IMR-90 (cell line): ENCODE measurements at regions not wholly inside any gene's neighbourhood (a gene's known extent, or its start where the extent isn't known, plus 50 kb on each side); places are given as distances from the start of the nearest gene placed in this dataset.

Source experiments
- ATAC-seq: fragments of 200-7000 bp; cut with Tn5 transposase; 2 replicates; pipeline ENCODE4 v1.9.1; 2020; ENCODE audit warnings: low read depth, mild to moderate bottlenecking, moderate library complexity
- BruUV-seq: library from RNA; stranded (reverse); fragments of 400-500 nt; replicated peaks from 2 replicates; lab custom pipeline; 2021; lab: Mats Ljungman, UMichigan
- CTCF ChIA-PET: fragments of 300-600 bp; formaldehyde crosslinking; extraction: SDS; loops from one replicate; lab custom pipeline; 2021; ENCODE audit warnings: antibody characterized with exemption; lab: Yijun Ruan, JAX
- POLR2A ChIA-PET: fragments of 300-600 bp; sonication (Branson Sonifier 250); formaldehyde crosslinking; loops from one replicate; lab custom pipeline; 2022; ENCODE audit warnings: antibody characterized with exemption; ENCODE audit not compliant: unreplicated experiment; lab: Charles Lee
- DNase-seq: peaks from one replicate; pipeline ENCODE4 v3.0.0; 2013
- H2AFZ ChIP-seq: replicated peaks from 2 replicates; pipeline ENCODE3; 2013; ENCODE audit warnings: low read length, mild to moderate bottlenecking; ENCODE audit not compliant: poor library complexity
- H2AK5ac ChIP-seq: 2 replicates; pipeline ENCODE4 v1.6.1; 2013; ENCODE audit warnings: low read depth, low read length, inconsistent platforms
- H2AK9ac ChIP-seq: replicated peaks from 2 replicates; pipeline ENCODE3; 2013; ENCODE audit warnings: mild to moderate bottlenecking, low read depth, low read length, moderate library complexity; ENCODE audit not compliant: poor library complexity
- H2BK120ac ChIP-seq: 2 replicates; pipeline ENCODE4 v1.6.1; 2013; ENCODE audit warnings: low read depth, low read length, inconsistent platforms
- H2BK15ac ChIP-seq: 3 replicates; pipeline ENCODE4 v1.6.1; 2013; ENCODE audit warnings: low read depth, low read length, inconsistent platforms
- H2BK20ac ChIP-seq: 2 replicates; pipeline ENCODE4 v1.6.1; 2013; ENCODE audit warnings: low read depth, mild to moderate bottlenecking, inconsistent platforms, low read length, moderate library complexity
- H2BK5ac ChIP-seq: 2 replicates; pipeline ENCODE4 v1.6.1; 2013; ENCODE audit warnings: mild to moderate bottlenecking, low read depth, low read length, inconsistent platforms; ENCODE audit not compliant: poor library complexity, severe bottlenecking
- H3K14ac ChIP-seq: replicated peaks from 2 replicates; pipeline ENCODE4 v1.6.1; 2013; ENCODE audit warnings: low read depth, low read length, inconsistent platforms
- H3K18ac ChIP-seq: 2 replicates; pipeline ENCODE4 v1.6.1; 2013; ENCODE audit warnings: low read depth, low read length, control low read depth
- H3K23ac ChIP-seq: 2 replicates; pipeline ENCODE4 v1.6.1; 2013; ENCODE audit warnings: low read depth, low read length, inconsistent platforms
- H3K27ac ChIP-seq: 2 replicates; pipeline ENCODE4 v1.5.1; 2013; ENCODE audit warnings: mild to moderate bottlenecking, control low read depth, low read length; ENCODE audit not compliant: insufficient read depth
- H3K27me3 ChIP-seq: 2 replicates; pipeline ENCODE4 v1.6.1; 2013; ENCODE audit warnings: low read length; ENCODE audit not compliant: control insufficient read depth, insufficient read depth
- H3K36me3 ChIP-seq: 2 replicates; pipeline ENCODE4 v1.6.1; 2013; ENCODE audit warnings: low read length, mixed read lengths; ENCODE audit not compliant: control insufficient read depth, insufficient read depth
- H3K4ac ChIP-seq: 2 replicates; pipeline ENCODE4 v1.6.1; 2013; ENCODE audit warnings: low read depth, low read length, inconsistent platforms
- H3K4me1 ChIP-seq: 2 replicates; pipeline ENCODE4 v1.6.1; 2013; ENCODE audit warnings: low read length, mixed read lengths; ENCODE audit not compliant: control insufficient read depth, insufficient read depth
- H3K4me2 ChIP-seq: 2 replicates; pipeline ENCODE4 v1.6.1; 2013; ENCODE audit warnings: low read depth, mild to moderate bottlenecking, control low read depth, low read length, moderate library complexity
- H3K4me3 ChIP-seq: 2 replicates; pipeline ENCODE4 v1.5.1; 2013; ENCODE audit warnings: low read depth, mild to moderate bottlenecking, control low read depth, low read length, moderate library complexity; ENCODE audit not compliant: insufficient read depth
- H3K56ac ChIP-seq: 2 replicates; pipeline ENCODE4 v1.6.1; 2013; ENCODE audit warnings: low read length, inconsistent platforms; ENCODE audit not compliant: insufficient read depth; ENCODE audit errors: extremely low read depth
- H3K79me1 ChIP-seq, 2 experiments: 2 replicates each; pipeline ENCODE4 v1.6.1; 2013; ENCODE audit warnings: low read length in 2 of 2, inconsistent platforms in 1 of 2, low read depth in 1 of 2
- H3K9ac ChIP-seq: 2 replicates; pipeline ENCODE4 v1.6.1; 2013; ENCODE audit warnings: low read depth, low read length, control low read depth
- H3K9me1 ChIP-seq: 2 replicates; pipeline ENCODE4 v1.6.1; 2013; ENCODE audit warnings: low read length, inconsistent platforms; ENCODE audit not compliant: insufficient read depth
- H3K9me3 ChIP-seq: 2 replicates; pipeline ENCODE4 v1.6.1; 2013; ENCODE audit warnings: low read length; ENCODE audit not compliant: control insufficient read depth, insufficient read depth
- H4K20me1 ChIP-seq: 2 replicates; pipeline ENCODE4 v1.6.1; 2013; ENCODE audit warnings: low read length, inconsistent platforms; ENCODE audit not compliant: insufficient read depth
- H4K5ac ChIP-seq: 2 replicates; pipeline ENCODE4 v1.6.1; 2013; ENCODE audit warnings: mild to moderate bottlenecking, low read depth, low read length, control low read depth
- H4K8ac ChIP-seq, 2 experiments: 2 replicates each; pipeline ENCODE4 v1.6.1; 2013; ENCODE audit warnings: low read depth in 2 of 2, low read length in 2 of 2, control low read depth in 1 of 2, inconsistent platforms in 1 of 2
- H4K91ac ChIP-seq: 2 replicates; pipeline ENCODE4 v1.6.1; 2013; ENCODE audit warnings: low read depth, low read length, inconsistent platforms; ENCODE audit not compliant: insufficient read depth
- BHLHE40 ChIP-seq: fragments of 150-350 bp; IDR thresholded peaks from 2 replicates; pipeline ENCODE4 v1.6.1; 2016; ENCODE audit warnings: mild to moderate bottlenecking, low read depth, low read length
- CEBPB ChIP-seq: IDR thresholded peaks from 2 replicates; pipeline ENCODE4 v1.6.1; 2012; ENCODE audit warnings: low read depth, low read length, improper control_type of control experiment
- CHD1 ChIP-seq: IDR thresholded peaks from 2 replicates; pipeline ENCODE4 v1.6.1; 2012; ENCODE audit warnings: low read depth, low read length, improper control_type of control experiment
- ELK1 ChIP-seq: fragments of 150-350 bp; IDR thresholded peaks from 2 replicates; pipeline ENCODE4 v1.6.1; 2016; ENCODE audit warnings: low read depth, mild to moderate bottlenecking, low read length, moderate library complexity, borderline replicate concordance
- MAFK ChIP-seq: IDR thresholded peaks from 2 replicates; pipeline ENCODE4 v1.6.1; 2012; ENCODE audit warnings: low read depth, low read length, improper control_type of control experiment
- MAZ ChIP-seq: IDR thresholded peaks from 2 replicates; pipeline ENCODE4 v1.6.1; 2012; ENCODE audit warnings: low read depth, mild to moderate bottlenecking, low read length, improper control_type of control experiment, moderate library complexity, borderline replicate concordance
- MXI1 ChIP-seq: IDR thresholded peaks from 2 replicates; pipeline ENCODE4 v1.6.1; 2012; ENCODE audit warnings: low read depth, mild to moderate bottlenecking, low read length, moderate library complexity, borderline replicate concordance
- NFE2L2 ChIP-seq: fragments of 150-350 bp; IDR thresholded peaks from 2 replicates; pipeline ENCODE4 v1.6.1; 2016; ENCODE audit warnings: low read depth, mild to moderate bottlenecking, low read length
- POLR2A ChIP-seq: IDR thresholded peaks from 2 replicates; pipeline ENCODE4 v1.6.1; 2012; ENCODE audit warnings: mild to moderate bottlenecking, low read depth, low read length
- RAD21 ChIP-seq: IDR thresholded peaks from 2 replicates; pipeline ENCODE4 v1.6.1; 2012; ENCODE audit warnings: low read length, improper control_type of control experiment
- RCOR1 ChIP-seq: IDR thresholded peaks from 2 replicates; pipeline ENCODE4 v1.6.1; 2012; ENCODE audit warnings: mild to moderate bottlenecking, low read length, improper control_type of control experiment; ENCODE audit not compliant: insufficient replicate concordance
- SMC3 ChIP-seq: fragments of 150-350 bp; IDR thresholded peaks from 2 replicates; pipeline ENCODE4 v1.6.1; 2016; ENCODE audit warnings: low read depth, mild to moderate bottlenecking, antibody characterized with exemption, low read length, moderate library complexity
- USF2 ChIP-seq: fragments of 150-350 bp; IDR thresholded peaks from 2 replicates; pipeline ENCODE4 v1.6.1; 2017; ENCODE audit warnings: mild to moderate bottlenecking, antibody characterized with exemption, low read length, low read depth
- dilution Hi-C: fragments of 300-500 bp; cut with HindIII; formaldehyde crosslinking; loops from one replicate; pipeline ENCODE4 v1.14.3; 2018; ENCODE audit warnings: low sequenced_read_pairs; ENCODE audit not compliant: unreplicated experiment
- in situ Hi-C: fragments of 300-500 bp; cut with MboI; formaldehyde crosslinking; loops from 3 replicates; pipeline ENCODE4 v1.14.3; 2019; ENCODE audit warnings: low sequenced_read_pairs, inconsistent platforms, mixed read lengths
- intact Hi-C: fragments of 100-400 bp; cut with micrococcal nuclease; formaldehyde crosslinking; loops from 2 replicates; pipeline ENCODE4 v1.10.0; 2022

GRCh38 chr4:175998782-175999181, 66.9 kb upstream of the WDR17 start:
- no peaks in the 10 kb centered on the region for H3K9me3 ChIP-seq
- no peak overlapping the region for H2BK15ac ChIP-seq
- H3K4ac ChIP-seq = no peak overlapping the region
- H2BK20ac ChIP-seq = no peak overlapping the region
- no peak overlapping the region for H3K4me3 ChIP-seq
- DNase-seq (no peak), ATAC-seq (no peak)
- no peak overlapping the region for H3K4me2 ChIP-seq
- no peak overlapping the region for H3K56ac ChIP-seq
- H2BK5ac ChIP-seq = no peak overlapping the region
- no peak overlapping the region for H2AFZ ChIP-seq
- dilution Hi-C loops (no loop called here), intact Hi-C loops (no loop called here), in situ Hi-C loops (no loop called here)
- H4K20me1 ChIP-seq = no peaks in the 10 kb centered on the region
- no peak overlapping the region for H3K23ac ChIP-seq
- no peaks in the 10 kb centered on the region for H3K36me3 ChIP-seq
- no peaks in the 10 kb centered on the region for H3K79me1 ChIP-seq
- H4K5ac ChIP-seq = no peak overlapping the region
- no TSS peak for BruUV-seq
- H2AK5ac ChIP-seq = no peak overlapping the region
- no peak overlapping the region for H2BK120ac ChIP-seq
- H2AK9ac ChIP-seq = no peak overlapping the region
- CTCF ChIA-PET = no interaction called here
- no peak overlapping the region for H4K8ac ChIP-seq
- no peaks in the 10 kb centered on the region; the same call in 1 of the 2 replicates for H3K4me1 ChIP-seq
- no peak for TF ChIP-seq USF2
- no peak for TF ChIP-seq MAZ
- no peak for TF ChIP-seq POLR2A
- no peak for TF ChIP-seq ELK1
- no peak for TF ChIP-seq NFE2L2
- no peak for TF ChIP-seq SMC3
- no peak for TF ChIP-seq CEBPB
- TF ChIP-seq MXI1 = no peak
- TF ChIP-seq RCOR1 = no peak
- TF ChIP-seq CHD1 = no peak
- no peak for TF ChIP-seq BHLHE40
- no peak for TF ChIP-seq RAD21
- no peak for TF ChIP-seq MAFK
- H3K9ac ChIP-seq = no peak overlapping the region
- H3K9me1 ChIP-seq = no peaks in the 10 kb centered on the region
- H3K14ac ChIP-seq = no peak overlapping the region
- H3K27ac ChIP-seq = no peak overlapping the region
- POLR2A ChIA-PET = no interaction called here
- H3K18ac ChIP-seq = no peak overlapping the region
- peaks cover 20% of the 10 kb centered on the region for H3K27me3 ChIP-seq
- no peak overlapping the region for H4K91ac ChIP-seq
